ENCODE measurements at regions not wholly inside any gene's neighbourhood (a gene's known extent, or its start where the extent isn't known, plus 50 kb on each side); places are given as distances from the start of the nearest gene placed in this dataset.

DNA sequence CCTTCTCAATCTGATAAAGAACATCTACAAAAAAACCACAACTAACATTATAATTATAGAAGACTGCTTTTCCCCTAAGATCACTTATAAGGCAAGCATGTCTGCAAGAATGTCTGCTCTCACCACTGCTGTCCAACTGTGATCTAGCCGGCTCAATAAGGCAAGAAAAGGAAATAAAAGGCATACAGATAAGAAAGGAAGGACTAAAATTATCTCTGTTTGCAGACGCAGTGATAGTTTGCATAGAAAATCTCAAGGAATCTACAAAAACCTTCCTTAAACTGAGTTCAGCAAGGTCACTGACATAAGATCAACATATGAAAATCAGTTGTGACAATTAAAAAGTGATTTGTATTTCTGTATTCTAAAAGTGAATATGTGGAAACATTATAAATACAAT, 138.0 kb upstream of the EGLN3 start:
- ATAC-seq (no peak), FAIRE-seq (no peak), DNase-seq (ENCODE audit: low spot score) (no peak)
- Histone ChIP-seq H3K4me1 (ENCODE audit: insufficient read depth, low read length) (no peaks in the 10 kb centered on the region), H3K36me3 (replicated peaks in 1 of 2; ENCODE audit: control insufficient read depth in 1 of 2, insufficient read depth in 2 of 2, low read length in 2 of 2) (no peaks in the 10 kb centered on the region), H3K9me3 (ENCODE audit: low read length) (no peaks in the 10 kb centered on the region), H2AFZ (ENCODE audit: low read length) (no peak overlapping the region), H3K4me3 (replicated peaks in 1 of 3; ENCODE audit: insufficient read depth in 1 of 3, low read depth in 2 of 3, low read length in 3 of 3) (no peak overlapping the region), H3K79me2 (ENCODE audit: insufficient read depth, low read length) (no peaks in the 10 kb centered on the region), H3K4me2 (ENCODE audit: low read depth, low read length) (no peak overlapping the region), H3K27ac (ENCODE audit: extremely low read length, insufficient read depth, low read length) (no peak overlapping the region), H4K20me1 (ENCODE audit: insufficient read depth, low read length) (no peaks in the 10 kb centered on the region), H3K9ac (ENCODE audit: insufficient read depth, low read depth, low read length) (no peak overlapping the region), H3K27me3 (ENCODE audit: control insufficient read depth in 1 of 2, insufficient read depth in 2 of 2, low read length in 2 of 2) (peaks cover 0 to 12% of the 10 kb centered on the region in 2 experiments; a peak in 1 of 5 replicates)
- BruUV-seq (replicated peaks): no TSS peak
- 31% methylated on average over 2 of the region's 2 CpGs for WGBS (ENCODE audit: low lambda C conversion rate)
- CTCF ChIA-PET (ENCODE audit: low intra/inter-chr PET ratio, low total read pairs): no interaction called here
- POLR2A ChIA-PET: no interaction called here
- in situ Hi-C loops (cut with HindIII; ENCODE audit: extremely low pct_ligation_motif_present, low pct_unique_long_range_greater_than_20kb) (no loop called here), intact Hi-C loops (cut with micrococcal nuclease; ENCODE audit: unreplicated experiment) (no loop called here)
- TF ChIP-seq ZNF749 (CRISPR knock-in tag; IDR thresholded peaks at IDR 0.05; ENCODE audit: borderline replicate concordance) (no peak), PTBP1 (IDR thresholded peaks at IDR 0.05; ENCODE audit: low read depth, low read length, poor library complexity, severe bottlenecking) (no peak), ATM (IDR thresholded peaks at IDR 0.05; ENCODE audit: borderline replicate concordance) (no peak), GRHL1 (CRISPR knock-in tag; conservative IDR thresholded peaks at IDR 0.05) (no peak), ZMAT3 (CRISPR knock-in tag; conservative IDR thresholded peaks at IDR 0.05) (no peak), KDM4B (CRISPR knock-in tag; IDR thresholded peaks at IDR 0.05) (no peak), CHCHD3 (CRISPR knock-in tag; IDR thresholded peaks at IDR 0.05) (no peak), ZBTB3 (CRISPR knock-in tag; IDR thresholded peaks at IDR 0.05; ENCODE audit: borderline replicate concordance, low read depth) (no peak), ZBTB4 (CRISPR knock-in tag; IDR thresholded peaks at IDR 0.05; ENCODE audit: borderline replicate concordance) (no peak)

Measured in HepG2 (cell line).